ENCODE measurements at regions not wholly inside any gene's neighbourhood (a gene's known extent, or its start where the extent isn't known, plus 50 kb on each side); places are given as distances from the start of the nearest gene placed in this dataset.
"Not testable (repeated sequence)": the region's sequence is repeated elsewhere in the genome, so short reads cannot be mapped to it uniquely, and the experiment has no call there.

DNA sequence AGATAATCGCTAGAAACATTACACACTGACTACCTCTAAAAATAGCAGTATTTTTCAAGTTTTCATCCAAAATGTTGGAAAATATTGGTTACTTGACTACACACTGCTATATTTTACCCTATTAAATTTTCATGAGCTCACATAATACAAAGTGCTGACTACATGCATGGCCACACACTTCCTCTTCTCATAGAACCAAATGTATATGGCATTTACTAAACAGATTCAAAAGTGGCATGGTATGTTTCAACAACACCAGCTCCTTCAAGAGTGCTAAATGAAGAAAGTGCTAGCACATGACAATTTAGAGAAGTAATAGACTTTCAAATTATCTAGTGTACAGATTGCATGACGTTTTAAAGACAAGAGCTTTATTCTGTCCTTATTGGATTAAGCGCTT lies 780.4 kb upstream of the SLITRK6 start:
- DNase-seq (ENCODE audit: low spot score), result no peak

DNA sequence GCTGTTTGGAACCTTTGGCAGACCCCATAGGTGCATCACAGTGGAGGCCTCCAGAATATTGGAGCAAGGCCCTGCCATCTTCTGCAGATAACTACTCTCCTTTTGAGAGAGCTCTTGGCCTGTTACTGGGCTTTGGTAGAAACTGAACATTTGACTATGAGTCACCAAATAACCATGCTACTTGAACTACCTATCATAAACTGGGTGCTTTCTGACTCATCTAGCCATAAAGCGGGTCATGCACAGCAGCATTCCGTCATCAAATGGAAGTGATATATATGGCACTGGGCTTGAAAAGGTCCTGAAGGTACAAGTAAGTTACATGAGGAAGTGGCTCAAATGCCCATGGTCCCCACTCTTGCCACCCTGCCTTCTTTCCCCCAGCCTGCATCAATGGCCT lies 782.5 kb upstream of the SLITRK6 start:
- no peak for DNase-seq (ENCODE audit: low spot score)

DNA sequence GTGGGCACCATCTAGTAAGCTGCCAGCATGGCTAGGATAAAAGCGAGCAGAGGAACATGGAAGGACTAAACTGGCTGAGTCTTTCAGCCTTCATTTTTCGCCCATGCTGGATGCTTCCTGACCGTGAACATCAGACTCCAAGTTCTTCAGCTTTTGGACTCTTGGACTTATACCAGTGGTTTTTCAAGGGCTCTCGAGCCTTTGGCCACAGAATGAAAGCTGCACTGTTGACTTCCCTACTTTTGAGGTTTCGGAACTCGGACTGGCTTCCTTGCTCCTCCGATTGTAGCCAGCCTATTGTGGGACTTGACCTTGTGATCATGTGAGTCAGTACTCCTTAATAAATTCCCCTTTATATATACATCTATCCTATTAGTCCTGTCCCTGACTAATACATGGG lies 785.1 kb upstream of the SLITRK6 start:
- no peak for DNase-seq (ENCODE audit: low spot score)

DNA sequence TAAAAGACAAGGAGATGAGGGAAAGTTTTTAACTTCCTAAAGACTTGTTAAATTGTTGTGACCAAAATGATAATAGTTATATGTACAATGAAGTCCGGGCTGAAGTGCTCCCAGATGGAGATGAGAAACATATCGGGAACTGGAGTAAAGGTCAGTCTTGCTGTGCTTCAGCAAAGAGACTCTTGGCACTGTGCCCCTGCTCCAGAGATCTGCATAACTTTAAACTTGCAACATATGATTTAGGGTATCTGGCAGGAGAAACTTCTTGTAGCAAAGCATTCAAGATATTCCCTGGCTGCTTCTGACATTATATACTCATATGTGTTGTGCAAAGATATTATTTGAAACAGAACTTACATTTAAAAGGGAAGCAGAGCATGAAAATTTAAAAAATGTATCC lies 786.6 kb upstream of the SLITRK6 start:
- no peak for DNase-seq (ENCODE audit: low spot score)

DNA sequence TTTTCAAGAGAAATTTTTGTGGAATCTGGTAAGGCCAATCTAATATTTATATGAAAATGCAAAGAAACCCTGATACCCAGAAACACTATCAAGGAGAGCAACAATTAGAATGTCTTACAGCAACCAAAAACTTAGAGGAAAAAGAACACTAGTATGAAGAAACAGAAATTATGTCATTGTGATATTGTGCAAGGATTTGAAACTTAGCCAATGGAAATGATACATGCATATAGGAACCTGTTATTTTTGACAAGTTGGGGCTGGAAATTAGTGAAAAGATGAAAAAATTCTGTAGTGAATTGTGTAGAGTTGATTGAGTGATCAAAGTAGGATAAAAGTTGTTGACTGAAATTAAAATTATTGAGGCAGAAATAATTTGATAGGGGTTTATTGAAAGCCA lies 792.6 kb upstream of the SLITRK6 start:
- no peak for DNase-seq (ENCODE audit: low spot score)

DNA sequence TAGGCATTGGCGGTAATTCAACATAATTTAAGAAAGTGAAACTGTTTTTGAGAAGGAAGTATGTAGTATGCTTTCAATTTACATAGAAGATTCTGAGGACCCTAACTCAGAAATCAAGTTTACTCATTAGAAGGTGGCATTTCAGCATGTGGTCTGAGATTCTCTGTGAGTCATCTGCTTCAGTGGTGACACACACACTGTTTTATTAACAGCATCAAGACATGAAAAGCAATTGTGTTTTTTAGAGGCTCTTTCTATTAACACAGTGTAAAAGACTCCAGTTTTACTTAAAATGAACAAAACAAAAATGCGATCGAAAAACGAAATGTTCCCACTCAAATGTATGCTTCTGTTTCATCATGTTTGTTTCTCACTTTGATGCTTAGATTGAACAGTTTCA lies 802.1 kb upstream of the SLITRK6 start:
- DNase-seq (ENCODE audit: low spot score), result no peak

DNA sequence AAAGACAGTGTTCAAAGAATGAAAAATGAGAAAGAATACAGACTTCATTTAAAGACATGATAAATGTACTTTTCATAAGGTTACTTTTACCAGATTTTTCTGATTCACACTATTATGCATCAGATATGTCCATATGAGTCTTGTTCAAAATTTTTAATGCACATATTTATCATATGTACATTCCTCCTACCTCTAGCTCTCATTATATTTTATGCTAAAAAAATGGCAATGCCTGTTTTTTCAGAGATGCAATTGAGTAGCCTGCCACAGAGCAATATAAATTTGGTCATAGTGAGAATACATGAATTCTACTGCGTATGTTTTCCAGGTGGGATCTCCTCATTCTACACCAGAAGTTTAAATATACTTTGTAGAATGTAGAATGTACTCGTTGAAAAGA lies 807.0 kb upstream of the SLITRK6 start:
- DNase-seq (ENCODE audit: low spot score), result no peak

DNA sequence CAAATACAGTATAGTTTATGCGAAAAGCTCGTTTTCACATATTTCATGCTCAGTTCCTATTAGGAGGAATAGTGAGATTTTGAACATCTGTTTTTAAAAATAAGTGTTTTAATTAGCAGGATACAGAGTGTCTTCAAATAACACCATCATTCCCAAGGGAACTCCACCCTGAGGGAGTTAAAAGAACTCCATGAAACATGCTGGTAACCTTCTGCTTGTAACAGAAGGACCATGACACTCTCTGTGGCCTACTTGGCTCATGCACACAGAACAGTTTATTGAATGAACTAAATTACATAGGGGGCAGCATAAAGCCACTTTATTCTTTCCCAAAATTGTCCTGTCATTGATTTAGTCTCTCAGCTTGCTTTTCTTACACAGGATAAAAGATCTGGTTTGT lies 809.5 kb upstream of the SLITRK6 start:
- DNase-seq (ENCODE audit: low spot score), result no peak

DNA sequence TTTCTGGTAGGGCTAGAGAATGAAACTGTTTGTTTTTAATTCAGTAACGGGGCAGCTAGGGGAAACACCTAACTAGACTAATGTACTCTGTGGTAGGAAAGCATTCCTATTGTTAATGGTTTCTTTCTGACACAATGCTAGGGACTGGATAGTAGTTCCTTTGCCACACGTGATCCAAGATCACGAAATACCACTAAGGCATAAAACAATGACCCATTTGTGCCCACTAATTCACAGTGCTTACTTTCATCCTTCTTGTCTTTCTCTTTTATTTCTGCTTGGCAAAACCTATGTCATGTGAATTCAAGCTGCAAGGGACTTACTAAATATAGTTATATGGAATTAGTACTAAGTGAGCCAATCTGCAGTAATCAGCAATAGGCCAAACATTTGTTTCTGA lies 834.1 kb upstream of the SLITRK6 start:
- no peak for DNase-seq (ENCODE audit: low spot score)

DNA sequence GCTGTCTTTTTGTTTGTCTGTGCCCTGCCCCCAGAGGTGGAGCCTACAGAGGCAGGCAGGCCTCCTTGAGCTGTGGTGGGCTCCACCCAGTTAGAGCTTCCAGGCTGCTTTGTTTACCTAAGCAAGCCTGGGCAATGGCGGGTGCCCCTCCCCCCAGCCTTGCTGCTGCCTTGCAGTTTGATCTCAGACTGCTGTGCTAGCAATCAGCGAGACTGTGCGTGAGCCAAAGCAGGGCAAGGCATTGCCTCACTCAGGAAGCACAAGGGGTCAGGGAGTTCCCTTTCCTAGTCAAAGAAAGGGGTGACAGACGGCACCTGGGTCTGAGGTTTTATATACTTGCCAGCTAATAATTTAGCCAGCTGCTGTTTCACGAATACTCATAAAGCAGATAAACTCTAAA lies 852.0 kb upstream of the SLITRK6 start:
- DNase-seq (ENCODE audit: low spot score), result not testable (repeated sequence)

DNA sequence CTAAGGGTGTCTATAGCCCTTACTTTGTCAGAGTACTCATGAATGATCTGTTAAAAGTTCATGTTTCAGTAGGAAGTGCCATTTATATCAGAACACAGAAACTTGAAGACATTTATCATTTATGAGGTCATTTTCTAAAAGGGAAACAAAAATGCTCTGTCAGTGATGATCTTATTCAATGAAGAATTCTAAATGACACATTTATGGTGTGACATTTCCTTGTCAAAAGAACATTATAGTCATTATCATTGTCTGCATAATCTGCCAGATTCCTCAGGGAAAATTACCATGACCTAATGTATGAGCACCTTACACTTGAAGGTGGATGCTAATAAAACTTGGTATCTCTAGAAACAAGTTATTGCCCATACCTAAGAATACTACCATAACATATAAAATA lies 853.8 kb upstream of the SLITRK6 start:
- DNase-seq (ENCODE audit: low spot score), result no peak

DNA sequence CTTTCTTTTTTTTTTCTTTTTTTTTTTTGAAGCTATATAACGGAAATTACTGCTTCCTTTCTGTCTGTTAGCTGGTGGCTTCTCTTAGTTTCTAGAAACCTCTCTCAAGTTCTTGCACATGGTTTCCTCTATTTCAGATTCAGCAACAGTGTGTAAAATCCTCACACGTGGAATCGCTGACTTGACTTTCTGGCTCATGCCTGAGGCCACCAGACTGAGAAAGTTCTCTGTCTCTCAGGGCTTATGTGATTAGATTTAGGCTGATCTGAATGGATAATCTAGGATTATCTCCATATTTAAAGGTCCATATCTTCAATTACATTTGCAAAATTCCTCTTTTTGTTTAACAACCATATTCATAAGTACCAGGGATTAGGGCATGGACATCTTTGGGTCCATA lies 856.3 kb upstream of the SLITRK6 start:
- no peak for DNase-seq (ENCODE audit: low spot score)

DNA sequence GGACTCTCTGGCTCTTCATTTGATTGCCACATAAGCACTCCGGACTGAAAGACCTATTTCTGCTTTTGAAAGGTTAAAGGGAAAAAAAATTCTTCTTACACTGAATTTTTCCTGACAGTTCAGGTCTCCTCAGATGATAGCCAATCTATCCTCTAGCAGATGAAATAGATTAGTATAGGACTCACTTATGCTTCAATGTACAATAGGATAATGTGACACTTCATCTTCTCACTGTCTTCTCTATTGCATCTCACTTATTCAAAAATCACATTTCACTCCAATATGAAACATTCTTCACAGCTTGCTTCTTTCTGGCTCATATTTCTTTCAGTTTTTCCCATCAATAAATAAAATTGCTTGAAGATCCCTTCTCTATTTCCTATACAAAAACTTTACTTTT lies 860.9 kb upstream of the SLITRK6 start:
- DNase-seq (ENCODE audit: low spot score), result no peak

DNA sequence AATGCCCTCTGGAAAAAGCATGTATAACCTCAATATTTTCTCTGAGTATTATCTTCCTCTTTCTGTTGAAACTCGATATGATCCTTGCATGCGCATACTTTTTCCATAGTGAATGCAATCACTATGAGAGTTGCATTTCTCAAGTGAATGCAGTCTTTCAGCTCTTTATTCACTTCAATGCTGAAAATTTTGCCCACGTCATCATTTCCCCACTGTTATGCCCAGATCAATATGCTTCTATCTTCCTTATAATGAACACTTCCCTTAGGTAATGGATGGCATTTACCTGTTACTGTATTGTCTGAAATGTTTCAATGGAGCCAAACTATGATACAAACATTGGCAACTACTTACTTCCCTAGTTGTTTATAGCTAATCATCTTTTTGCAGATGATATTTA lies 866.6 kb upstream of the SLITRK6 start:
- no peak for DNase-seq (ENCODE audit: low spot score)

DNA sequence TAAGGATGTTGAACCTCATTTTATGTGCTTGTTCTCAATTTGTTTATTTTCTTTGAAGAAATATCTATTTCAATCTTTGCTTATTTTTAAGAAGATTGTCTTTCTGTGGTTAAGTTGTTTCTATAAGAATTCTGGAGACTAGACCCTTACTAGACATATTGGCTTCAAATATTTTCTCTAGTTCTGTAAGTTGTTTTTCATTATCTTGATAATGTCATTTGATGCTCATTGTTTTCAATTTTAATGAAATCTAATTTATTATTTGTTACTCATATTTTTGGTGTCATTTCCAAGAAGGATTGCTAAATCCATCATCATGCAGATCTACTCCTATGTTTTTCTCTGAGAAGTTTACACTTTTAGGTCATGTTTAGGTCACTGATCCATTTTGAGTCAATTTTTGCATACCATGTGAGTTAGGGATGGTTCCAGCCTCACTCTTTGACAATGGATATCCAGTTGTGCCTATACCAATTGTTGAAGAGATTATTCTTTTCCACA lies 874.8 kb upstream of the SLITRK6 start:
- no peak for DNase-seq (ENCODE audit: low spot score)

DNA sequence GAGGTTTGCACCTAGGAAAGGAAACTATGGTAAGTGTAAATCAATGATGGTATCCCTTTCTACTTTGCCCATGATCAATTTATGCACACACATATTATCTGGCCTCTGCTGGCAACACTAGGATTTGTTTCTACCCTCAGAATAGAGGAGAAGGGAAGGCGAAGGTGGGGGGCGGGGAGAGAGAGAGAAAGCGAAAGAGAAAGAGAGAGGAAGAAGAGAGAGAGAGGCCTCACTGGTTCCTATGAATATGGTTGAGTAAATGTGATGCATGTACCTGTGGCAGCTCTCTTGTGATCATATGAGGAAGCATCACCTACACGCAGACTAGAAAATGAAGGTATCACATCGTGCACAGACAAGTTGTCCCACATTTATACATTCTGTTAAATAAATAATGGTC lies 882.0 kb upstream of the SLITRK6 start:
- no peak for DNase-seq (ENCODE audit: low spot score)

DNA sequence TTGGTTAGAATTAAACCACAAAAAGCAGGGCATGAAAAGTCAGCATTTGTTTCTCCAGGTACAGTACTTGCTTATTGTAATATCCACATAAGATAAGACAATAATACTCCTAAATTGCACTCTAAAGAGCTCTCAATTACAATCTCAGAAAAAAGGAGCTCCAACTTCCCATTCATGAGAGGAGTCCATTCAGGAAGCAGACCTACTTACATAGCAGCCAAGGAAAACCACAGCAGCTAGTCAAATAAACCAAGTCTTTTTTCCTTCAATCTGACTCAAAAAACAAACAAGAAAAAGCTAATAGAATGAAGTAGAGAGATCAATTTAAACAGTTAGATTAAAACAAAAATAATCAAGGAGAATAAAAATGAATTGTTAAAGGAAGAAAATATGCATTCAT lies 885.2 kb upstream of the SLITRK6 start:
- DNase-seq (ENCODE audit: low spot score), result no peak

DNA sequence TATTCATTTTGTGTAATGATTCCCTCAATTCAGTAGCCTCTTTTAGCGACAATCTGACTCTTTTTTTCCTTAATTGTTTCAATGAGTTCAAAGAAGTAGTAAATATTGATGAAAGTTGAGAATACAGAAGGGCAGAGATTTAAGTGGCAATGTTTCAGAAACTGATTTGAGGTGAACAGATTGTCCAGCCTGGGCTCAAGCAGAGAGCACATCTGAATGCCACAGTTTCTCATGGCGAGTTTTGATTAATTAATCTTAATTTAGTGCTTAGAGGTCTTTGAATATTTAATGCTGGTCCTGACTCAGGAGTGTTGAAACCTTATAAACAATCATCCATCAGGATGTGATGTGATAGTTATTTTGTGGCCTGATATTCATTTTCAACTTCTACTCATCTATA lies 890.7 kb upstream of the SLITRK6 start:
- no peak for DNase-seq (ENCODE audit: low spot score)

DNA sequence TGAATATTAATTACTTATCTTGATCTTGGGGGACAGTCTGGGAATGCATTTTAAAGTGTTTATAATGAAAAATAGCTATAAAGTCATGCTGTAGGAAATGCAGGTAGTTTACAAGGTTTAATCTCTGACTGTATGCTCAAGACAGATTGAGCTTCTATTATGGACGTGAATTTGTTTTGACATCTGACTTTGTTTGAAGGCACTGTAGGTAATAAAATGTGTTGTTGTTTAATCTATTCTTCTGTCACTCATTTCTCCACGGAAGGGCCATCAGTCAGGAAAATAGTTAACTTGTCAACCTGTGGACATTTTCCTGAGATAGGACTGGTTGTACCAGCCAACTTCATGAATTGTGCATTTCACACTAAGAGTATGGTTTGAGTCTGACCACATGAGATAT lies 893.1 kb upstream of the SLITRK6 start:
- DNase-seq (ENCODE audit: low spot score), result no peak

DNA sequence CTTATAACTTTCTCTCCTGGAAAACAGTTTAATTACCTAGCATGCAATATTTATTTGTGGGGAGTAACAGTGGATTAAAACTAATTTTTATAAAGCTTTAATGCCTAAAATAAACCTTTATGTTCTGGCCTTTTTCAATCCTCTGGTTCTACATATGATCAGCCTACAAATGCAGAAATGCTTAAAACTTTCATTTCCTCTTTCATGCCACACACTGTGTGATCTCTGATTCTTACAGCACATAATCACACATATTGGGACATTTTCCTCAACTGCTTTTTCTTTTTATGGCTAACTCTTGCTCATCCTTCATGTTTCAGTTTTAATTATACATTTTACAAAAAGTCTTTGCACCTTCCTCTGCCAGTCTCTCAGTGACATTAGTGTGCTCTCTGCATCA lies 910.8 kb upstream of the SLITRK6 start:
- no peak for DNase-seq (ENCODE audit: low spot score)

DNA sequence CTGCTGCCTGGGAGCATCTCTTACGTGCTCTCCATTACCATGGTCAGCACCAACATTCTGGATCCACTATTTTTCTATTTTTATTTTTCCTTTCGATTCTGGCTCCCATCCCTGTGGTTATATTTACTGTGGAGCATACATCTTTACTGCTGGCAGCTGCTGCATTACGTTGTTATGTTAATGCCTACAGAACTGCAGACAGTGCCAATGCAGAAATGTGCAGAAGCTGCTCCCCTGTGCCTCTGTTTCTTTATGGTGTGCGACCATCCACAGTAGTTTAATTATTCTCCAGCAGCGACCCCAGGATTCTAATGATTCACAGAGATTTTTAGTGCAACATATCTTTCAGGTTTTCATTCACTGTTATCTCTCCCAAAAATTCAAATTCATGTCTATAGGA lies 911.7 kb upstream of the SLITRK6 start:
- DNase-seq (ENCODE audit: low spot score), result no peak

DNA sequence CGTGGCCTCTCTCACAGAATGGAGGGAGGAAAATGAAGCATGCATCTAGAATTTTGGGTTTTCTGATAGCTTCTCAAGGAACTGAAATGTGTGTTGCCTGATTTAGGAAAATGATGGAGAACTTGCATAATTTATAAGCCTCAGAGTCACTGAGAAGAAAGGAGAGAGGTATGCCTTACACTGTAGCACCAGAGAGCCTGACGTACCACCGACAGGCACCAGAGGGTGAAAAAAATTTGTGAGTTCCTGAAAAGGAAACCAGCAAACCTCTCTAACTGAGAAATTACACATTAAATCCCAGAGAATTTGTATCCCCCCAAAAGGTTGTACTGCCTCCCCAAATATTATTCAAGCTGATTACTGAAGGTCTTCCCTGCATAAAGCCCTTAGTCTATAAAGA lies 915.3 kb upstream of the SLITRK6 start:
- no peak for DNase-seq (ENCODE audit: low spot score)

DNA sequence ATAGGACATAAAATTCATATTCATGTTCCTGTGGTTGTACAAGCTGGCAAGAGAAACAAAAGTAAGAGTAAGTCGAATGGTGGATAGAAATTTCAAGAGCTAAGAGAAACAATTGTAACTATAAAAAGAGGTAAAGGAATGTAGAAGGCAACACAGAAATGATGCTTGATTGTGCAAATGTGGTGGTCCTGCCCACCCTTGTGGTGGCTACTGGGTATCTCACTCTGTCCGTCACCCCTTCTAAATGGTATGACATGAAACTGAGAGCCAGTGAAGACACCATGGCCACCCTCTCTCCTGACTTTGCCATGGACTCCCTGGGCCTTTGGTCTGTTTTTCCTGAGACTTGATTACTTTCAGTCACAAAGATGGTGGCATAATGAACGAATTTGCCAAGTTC lies 925.9 kb upstream of the SLITRK6 start:
- DNase-seq (ENCODE audit: low spot score), result no peak

DNA sequence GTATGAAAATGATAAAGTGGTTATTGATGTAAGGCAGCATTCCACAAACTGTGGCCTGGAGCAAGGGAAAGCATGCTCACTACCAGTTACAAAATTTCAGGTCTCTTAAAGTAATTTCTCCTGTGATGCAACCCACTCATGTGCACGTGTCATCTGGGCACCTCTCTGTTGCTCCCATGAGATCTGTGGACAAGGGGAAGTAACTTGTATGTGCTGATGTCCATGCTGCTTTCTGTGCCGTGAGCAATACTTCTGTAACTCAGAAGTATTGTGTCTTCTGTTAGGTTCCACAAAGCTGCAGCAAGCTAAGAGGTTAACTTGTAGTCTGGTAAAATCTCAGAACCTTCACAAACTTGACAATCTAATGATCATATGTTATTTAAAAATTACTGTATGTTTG lies 930.0 kb upstream of the SLITRK6 start:
- no peak for DNase-seq (ENCODE audit: low spot score)

DNA sequence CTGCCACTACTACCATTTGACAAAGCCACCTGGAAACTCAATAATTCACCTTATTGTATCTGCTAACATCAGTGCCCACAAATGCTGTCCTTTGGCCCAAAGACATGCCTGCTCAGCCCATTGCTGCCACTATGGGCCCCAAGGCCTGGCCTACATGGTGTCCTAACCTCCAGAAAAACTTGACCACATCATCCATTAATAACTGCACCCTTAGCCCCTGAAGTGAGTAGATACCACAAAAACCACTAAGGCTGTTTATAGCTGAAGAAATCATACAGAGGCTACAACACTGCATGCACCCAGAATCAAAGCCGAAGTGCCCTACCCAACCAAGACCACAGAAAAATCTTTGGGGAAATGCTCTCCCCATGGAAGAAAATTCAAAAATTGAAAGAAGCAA lies 932.8 kb upstream of the SLITRK6 start:
- DNase-seq (ENCODE audit: low spot score), result no peak
